Neural progenitor cell (in vitro differentiated cells): ENCODE measurements at regions not wholly inside any gene's neighbourhood (a gene's known extent, or its start where the extent isn't known, plus 50 kb on each side); places are given as distances from the start of the nearest gene placed in this dataset.
"Not testable (repeated sequence)": the region's sequence is repeated elsewhere in the genome, so short reads cannot be mapped to it uniquely, and the experiment has no call there.

Experiments used
- DNase-seq: peaks from one replicate; pipeline ENCODE4 v3.0.0-alpha.2; 2016; ENCODE audit warnings: low spot score
- H2AFZ ChIP-seq: fragments of 200-600 bp; sonication (generic); replicated peaks from 2 replicates; pipeline ENCODE4 v1.6.1; 2016; ENCODE audit warnings: antibody characterized with exemption
- H3F3A ChIP-seq: fragments of 200-600 bp; sonication (generic); 2 replicates; pipeline ENCODE4 v1.6.1; 2016; ENCODE audit warnings: antibody characterized with exemption, low read depth
- H3K27ac ChIP-seq: fragments of 200-600 bp; sonication (generic); 2 replicates; pipeline ENCODE4 v1.5.1; 2016; ENCODE audit warnings: mild to moderate bottlenecking
- H3K27me3 ChIP-seq: fragments of 200-600 bp; sonication (generic); 2 replicates; pipeline ENCODE4 v1.6.1; 2016; ENCODE audit warnings: mild to moderate bottlenecking, moderate library complexity
- H3K36me3 ChIP-seq: fragments of 200-600 bp; sonication (generic); 2 replicates; pipeline ENCODE4 v1.5.1; 2016
- H3K4me1 ChIP-seq: fragments of 200-600 bp; sonication (generic); 2 replicates; pipeline ENCODE4 v1.6.1; 2016; ENCODE audit warnings: mixed run types
- H3K4me2 ChIP-seq: fragments of 200-600 bp; sonication (generic); 2 replicates; pipeline ENCODE4 v1.6.1; 2016
- H3K4me3 ChIP-seq: fragments of 200-600 bp; sonication (generic); 2 replicates; pipeline ENCODE4 v1.5.1; 2016
- H3K79me2 ChIP-seq: fragments of 200-600 bp; sonication (generic); 2 replicates; pipeline ENCODE4 v1.6.1; 2016; ENCODE audit warnings: low read depth
- H3K9ac ChIP-seq: fragments of 200-600 bp; sonication (generic); 2 replicates; pipeline ENCODE4 v1.6.1; 2016
- H3K9me3 ChIP-seq: fragments of 200-600 bp; sonication (generic); 2 replicates; pipeline ENCODE4 v1.5.1; 2016; ENCODE audit warnings: low read depth
- H4K20me1 ChIP-seq: fragments of 200-600 bp; sonication (generic); 2 replicates; pipeline ENCODE4 v1.6.1; 2016; ENCODE audit warnings: low read depth
- H3K27ac Mint-ChIP-seq: 3 replicates; pipeline ENCODE4 v1.8.0; 2021; ENCODE audit warnings: mixed read lengths
- H3K27me3 Mint-ChIP-seq: 2 replicates; pipeline ENCODE4 v1.8.0; 2022; ENCODE audit warnings: low read depth, mild to moderate bottlenecking, inconsistent platforms, moderate library complexity, mixed read lengths; ENCODE audit not compliant: insufficient read depth
- H3K36me3 Mint-ChIP-seq: 3 replicates; pipeline ENCODE4 v1.8.0; 2021; ENCODE audit warnings: mixed read lengths
- H3K4me1 Mint-ChIP-seq: 3 replicates; pipeline ENCODE4 v1.8.0; 2021; ENCODE audit warnings: mixed read lengths
- H3K4me3 Mint-ChIP-seq: 3 replicates; pipeline ENCODE4 v1.8.0; 2021; ENCODE audit warnings: mild to moderate bottlenecking, moderate library complexity, mixed read lengths
- H3K9me3 Mint-ChIP-seq: 3 replicates; pipeline ENCODE4 v1.8.0; 2020; ENCODE audit warnings: mixed read lengths
- EZH2 ChIP-seq: fragments of 200-600 bp; sonication (generic); IDR thresholded peaks from 2 replicates; pipeline ENCODE4 v1.6.1; 2017; ENCODE audit warnings: antibody characterized with exemption, mild to moderate bottlenecking, moderate library complexity
- EZH2phosphoT487 ChIP-seq: fragments of 200-600 bp; sonication (generic); IDR thresholded peaks from 2 replicates; pipeline ENCODE4 v1.6.1; 2017; ENCODE audit warnings: antibody characterized with exemption
- TF ChIP-seq, protein P1 (sequence below): fragments of 200-600 bp; sonication (generic); IDR thresholded peaks from 2 replicates; pipeline ENCODE4 v1.5.1; 2017; ENCODE audit warnings: antibody characterized with exemption, mild to moderate bottlenecking

DNA sequence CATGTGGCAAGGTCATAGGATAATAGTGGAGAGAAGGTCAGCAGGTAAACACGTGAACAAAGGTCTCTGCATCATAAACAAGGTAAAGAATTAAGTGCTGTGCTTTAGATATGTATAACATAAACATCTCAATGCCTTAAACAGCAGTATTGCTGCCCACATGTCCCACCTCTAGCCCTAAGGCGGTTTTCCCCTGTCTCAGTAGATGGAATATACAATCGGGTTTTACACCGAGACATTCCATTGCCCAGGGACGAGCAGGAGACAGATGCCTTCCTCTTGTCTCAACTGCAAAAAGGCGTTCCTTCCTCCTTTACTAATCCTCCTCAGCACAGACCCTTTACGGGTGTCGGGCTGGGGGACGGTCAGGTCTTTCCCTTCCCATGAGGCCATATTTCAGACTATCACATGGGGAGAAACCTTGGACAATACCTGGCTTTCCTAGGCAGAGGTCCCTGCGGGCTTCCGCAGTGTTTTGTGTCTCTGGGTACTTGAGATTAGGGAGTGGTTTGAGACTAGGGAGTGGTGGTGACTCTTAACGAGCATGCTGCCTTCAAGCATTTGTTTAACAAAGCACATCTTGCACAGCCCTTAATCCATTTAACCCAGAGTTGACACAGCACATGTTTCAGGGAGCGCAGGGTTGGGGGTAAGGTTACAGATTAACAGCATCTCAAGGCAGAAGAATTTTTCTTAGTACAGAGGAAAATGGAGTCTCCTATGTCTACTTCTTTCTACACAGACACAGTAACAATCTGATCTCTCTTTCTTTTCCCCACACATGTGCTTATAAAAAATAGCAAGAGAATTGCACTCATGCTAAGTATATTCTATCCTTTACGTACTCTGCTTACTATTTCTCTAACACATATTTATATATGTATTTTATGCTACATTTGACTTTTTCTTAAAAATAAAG, 347.7 kb upstream of the TMEFF2 start:
- H3K27me3 ChIP-seq, H3K9me3 ChIP-seq, H3K36me3 Mint-ChIP-seq, H3K9ac ChIP-seq, H3K9me3 Mint-ChIP-seq, H3K79me2 ChIP-seq, H3K27ac ChIP-seq, H3K36me3 ChIP-seq, H3K4me1 Mint-ChIP-seq, H4K20me1 ChIP-seq, H3K27me3 Mint-ChIP-seq: not testable (repeated sequence)
- H3K4me1 ChIP-seq, result peaks cover 13% of the 10 kb centered on the region
- peak overlapping the region; percentile 63 for H3K4me2 ChIP-seq
- H2AFZ ChIP-seq, result peak overlapping the region; percentile 83
- peak overlapping the region; percentile 34 for H3K4me3 ChIP-seq
- H3K4me3 Mint-ChIP-seq, result peak overlapping the region; percentile 33
- peak; percentile 64 for DNase-seq
- peaks cover 13% of the 10 kb centered on the region for H3F3A ChIP-seq
- TF ChIP-seq EZH2phosphoT487, result peak; percentile 64
- peak overlapping the region; percentile 57 for H3K27ac Mint-ChIP-seq

DNA sequence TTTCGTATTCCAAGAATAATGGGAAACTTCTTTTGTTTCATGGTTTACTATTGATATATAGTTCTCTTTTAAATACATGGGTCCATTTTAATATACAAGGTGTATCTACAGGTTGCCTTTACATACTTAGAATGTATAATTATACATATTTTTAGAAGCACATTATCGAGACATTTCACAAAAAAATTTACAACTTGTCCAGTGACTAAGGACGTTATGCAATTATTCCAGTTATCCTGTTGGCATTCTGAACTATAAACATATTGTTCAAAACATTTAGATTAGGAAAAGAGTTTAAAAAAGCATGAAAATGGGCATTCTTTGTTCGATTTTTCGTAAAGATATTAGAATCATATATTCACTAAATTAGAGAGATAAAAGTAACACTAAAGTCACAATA, 344.6 kb upstream of the TMEFF2 start:
- Histone ChIP-seq H3K9me3 (no peaks in the 10 kb centered on the region), H4K20me1 (no peaks in the 10 kb centered on the region), H3K9ac (no peak overlapping the region), H3K79me2 (no peaks in the 10 kb centered on the region), H3K4me1 (peaks cover 13% of the 10 kb centered on the region), H3K4me3 (no peak overlapping the region), H3K36me3 (no peaks in the 10 kb centered on the region), H3K27me3 (peaks cover 8% of the 10 kb centered on the region), H2AFZ (no peak overlapping the region), H3K27ac (no peak overlapping the region), H3F3A (peaks cover 13% of the 10 kb centered on the region), H3K4me2 (no peak overlapping the region)
- Mint-ChIP-seq H3K4me1 (peaks cover 10% of the 10 kb centered on the region), H3K27ac (no peak overlapping the region), H3K36me3 (no peaks in the 10 kb centered on the region), H3K9me3 (no peaks in the 10 kb centered on the region), H3K4me3 (no peak overlapping the region), H3K27me3 (peaks cover 3% of the 10 kb centered on the region)
- DNase-seq, result no peak
- TF ChIP-seq EZH2, result no peak
- TF ChIP-seq, protein P1, sequence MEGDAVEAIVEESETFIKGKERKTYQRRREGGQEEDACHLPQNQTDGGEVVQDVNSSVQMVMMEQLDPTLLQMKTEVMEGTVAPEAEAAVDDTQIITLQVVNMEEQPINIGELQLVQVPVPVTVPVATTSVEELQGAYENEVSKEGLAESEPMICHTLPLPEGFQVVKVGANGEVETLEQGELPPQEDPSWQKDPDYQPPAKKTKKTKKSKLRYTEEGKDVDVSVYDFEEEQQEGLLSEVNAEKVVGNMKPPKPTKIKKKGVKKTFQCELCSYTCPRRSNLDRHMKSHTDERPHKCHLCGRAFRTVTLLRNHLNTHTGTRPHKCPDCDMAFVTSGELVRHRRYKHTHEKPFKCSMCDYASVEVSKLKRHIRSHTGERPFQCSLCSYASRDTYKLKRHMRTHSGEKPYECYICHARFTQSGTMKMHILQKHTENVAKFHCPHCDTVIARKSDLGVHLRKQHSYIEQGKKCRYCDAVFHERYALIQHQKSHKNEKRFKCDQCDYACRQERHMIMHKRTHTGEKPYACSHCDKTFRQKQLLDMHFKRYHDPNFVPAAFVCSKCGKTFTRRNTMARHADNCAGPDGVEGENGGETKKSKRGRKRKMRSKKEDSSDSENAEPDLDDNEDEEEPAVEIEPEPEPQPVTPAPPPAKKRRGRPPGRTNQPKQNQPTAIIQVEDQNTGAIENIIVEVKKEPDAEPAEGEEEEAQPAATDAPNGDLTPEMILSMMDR, result no peak
- TF ChIP-seq EZH2phosphoT487, result no peak

DNA sequence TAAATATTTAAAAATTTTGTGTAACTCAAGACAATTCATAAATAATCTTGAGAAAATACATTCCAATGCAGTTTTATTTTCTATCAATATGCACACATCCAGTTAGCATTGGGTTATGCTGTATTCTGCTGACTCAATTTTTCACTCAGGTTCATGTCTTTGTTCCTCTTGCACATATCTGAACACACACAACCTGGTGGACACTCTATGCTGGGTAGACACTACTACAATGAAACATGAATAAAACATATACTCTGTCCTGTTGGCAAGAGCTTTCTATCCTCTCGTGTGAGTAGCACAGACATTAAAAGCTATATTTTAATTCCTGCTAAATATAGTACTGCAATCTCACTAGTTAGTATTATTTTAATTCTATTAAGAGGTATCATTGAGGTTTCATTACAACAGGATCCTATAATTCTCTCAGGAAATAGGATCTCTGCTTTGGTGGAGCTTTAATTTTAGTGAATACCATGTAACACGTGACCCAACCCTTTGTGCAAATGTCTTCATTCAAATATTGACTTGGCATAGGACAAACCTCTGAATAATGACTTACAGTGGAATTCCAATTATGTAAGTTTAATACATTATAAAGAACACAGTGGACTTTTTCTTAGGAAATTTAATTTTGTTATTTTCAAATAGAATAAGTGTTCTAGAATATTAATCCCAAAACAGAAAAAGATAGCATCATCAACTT, 342.3 kb upstream of the TMEFF2 start:
- H3K36me3 Mint-ChIP-seq, result no peaks in the 10 kb centered on the region

More for the DNA sequence above, 342.3 kb upstream of the TMEFF2 start:
- Histone ChIP-seq H3K9me3 (no peaks in the 10 kb centered on the region), H4K20me1 (no peaks in the 10 kb centered on the region), H3K79me2 (no peaks in the 10 kb centered on the region), H3K4me2 (no peak overlapping the region), H2AFZ (no peak overlapping the region), H3K9ac (no peak overlapping the region), H3K27ac (no peak overlapping the region), H3K36me3 (no peaks in the 10 kb centered on the region), H3F3A (peaks cover 5% of the 10 kb centered on the region), H3K27me3 (peaks cover 8% of the 10 kb centered on the region), H3K4me1 (peaks cover 5% of the 10 kb centered on the region), H3K4me3 (no peak overlapping the region)
- no peaks in the 10 kb centered on the region for H3K9me3 Mint-ChIP-seq
- peaks cover 4% of the 10 kb centered on the region for H3K4me1 Mint-ChIP-seq
- peaks cover 3% of the 10 kb centered on the region for H3K27me3 Mint-ChIP-seq
- no peak overlapping the region for H3K27ac Mint-ChIP-seq
- no peak for DNase-seq
- H3K4me3 Mint-ChIP-seq, result no peak overlapping the region
- TF ChIP-seq, protein P1, result no peak
- TF ChIP-seq EZH2phosphoT487, result no peak
- no peak for TF ChIP-seq EZH2
